Left cardiac atrium (tissue), 4 donors: ENCODE measurements at regions not wholly inside any gene's neighbourhood (a gene's known extent, or its start where the extent isn't known, plus 50 kb on each side); places are given as distances from the start of the nearest gene placed in this dataset.

Experiments used
- ATAC-seq, 2 donors: fragments of 200-7000 bp; cut with Tn5 transposase; one replicate each; pipeline ENCODE4 v1.9.1; 2020; ENCODE audit warnings: mild to moderate bottlenecking in 2 of 2, moderate library complexity in 2 of 2
- DNase-seq: peaks from one replicate; pipeline ENCODE4 v3.0.0-alpha.2; 2020
- intact Hi-C, 2 donors: fragments of 100-400 bp; cut with DNase I; formaldehyde crosslinking; loops; one replicate each; pipeline versions ENCODE4 v1.14.1 to v1.15.1; 2022 to 2023
- donor health status: DM: no; HTN: yes; CAD: no.
- donor health status: DM: no; HTN: yes; CAD: no; lungs with severe emphysema.
- donor health status: DM: yes; HTN: yes; CAD: no.
- donor health status: Dilated cardiomyopathy.

DNA sequence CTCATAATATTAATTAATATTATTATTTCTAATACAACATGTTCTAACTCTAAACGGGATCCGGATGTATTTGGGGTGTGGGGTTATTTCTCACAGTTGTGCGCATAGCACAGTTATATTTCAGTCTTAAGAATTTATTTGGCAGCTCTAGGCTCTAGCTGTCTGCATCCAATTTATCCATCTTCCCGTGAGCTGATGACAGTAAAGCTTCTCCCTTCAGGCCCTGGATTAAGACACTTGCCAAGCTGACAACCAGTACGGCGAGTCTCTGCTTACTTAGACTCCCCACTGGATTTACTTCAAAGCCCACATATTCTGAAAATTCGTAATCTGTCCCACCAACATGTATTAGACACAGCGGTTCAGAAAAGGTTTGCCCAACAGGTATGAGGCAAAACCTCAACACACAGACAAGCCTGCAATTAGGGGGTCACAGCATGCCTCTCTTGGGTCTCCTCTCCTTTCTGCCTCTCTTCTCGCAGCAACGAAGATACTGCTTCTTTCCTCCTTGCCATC, 232.9 kb upstream of the TMTC1 start:
- intact Hi-C loops = no loop called here
- no peak for ATAC-seq

DNA sequence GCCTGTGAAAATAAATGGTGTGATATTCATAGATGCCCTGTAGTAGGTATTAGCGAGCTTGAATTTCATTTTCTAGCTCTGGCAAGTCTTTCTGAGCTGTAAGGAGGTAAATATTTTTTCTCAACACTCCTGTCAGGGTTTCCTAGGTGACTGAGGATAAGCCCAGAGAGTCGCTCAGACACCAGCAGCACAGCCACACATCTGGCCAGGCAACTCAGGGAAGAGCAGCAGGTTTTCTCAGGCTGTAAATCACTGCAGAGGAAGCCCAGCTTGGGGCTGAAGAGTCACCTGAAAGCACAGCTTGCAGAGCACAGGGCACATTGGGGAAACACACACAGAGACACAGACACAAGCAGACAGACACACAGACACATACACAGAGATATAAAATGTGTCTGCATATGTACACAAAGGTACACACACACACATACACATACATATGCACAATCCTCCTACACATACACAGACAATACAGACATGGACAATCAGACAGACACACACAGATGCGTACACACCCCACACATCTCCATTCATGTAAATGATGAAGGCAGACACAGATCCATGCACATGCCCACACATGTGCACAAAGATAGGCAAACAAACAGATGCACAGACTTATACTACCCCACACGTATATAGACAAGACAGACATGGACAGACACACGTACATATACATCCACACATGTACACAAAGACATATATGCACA, 232.0 kb upstream of the TMTC1 start:
- no peak for ATAC-seq
- intact Hi-C loops = no loop called here

More for the DNA sequence above, 232.9 kb upstream of the TMTC1 start:
- no peak for DNase-seq

DNA sequence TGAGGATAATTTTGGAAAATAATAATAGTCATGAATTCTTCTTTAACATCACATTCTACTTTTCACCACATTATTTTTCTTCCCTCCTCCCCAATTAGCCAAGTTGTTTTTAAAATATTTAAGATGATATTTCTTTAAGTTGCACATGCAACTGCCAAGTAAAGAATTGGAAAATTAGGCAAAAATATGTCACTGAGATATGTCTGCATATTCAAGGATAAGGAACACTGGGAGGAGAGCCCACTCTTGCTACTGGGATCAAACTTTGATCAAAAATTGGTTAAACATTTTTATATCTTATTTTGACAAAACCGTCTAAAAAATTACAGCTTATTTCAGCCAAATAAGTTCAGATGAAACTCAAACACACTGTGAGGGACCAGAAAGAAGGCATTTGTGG, 231.2 kb upstream of the TMTC1 start:
- ATAC-seq (no peak), DNase-seq (no peak)

More for the DNA sequence above, 232.0 kb upstream of the TMTC1 start:
- DNase-seq = no peak

DNA sequence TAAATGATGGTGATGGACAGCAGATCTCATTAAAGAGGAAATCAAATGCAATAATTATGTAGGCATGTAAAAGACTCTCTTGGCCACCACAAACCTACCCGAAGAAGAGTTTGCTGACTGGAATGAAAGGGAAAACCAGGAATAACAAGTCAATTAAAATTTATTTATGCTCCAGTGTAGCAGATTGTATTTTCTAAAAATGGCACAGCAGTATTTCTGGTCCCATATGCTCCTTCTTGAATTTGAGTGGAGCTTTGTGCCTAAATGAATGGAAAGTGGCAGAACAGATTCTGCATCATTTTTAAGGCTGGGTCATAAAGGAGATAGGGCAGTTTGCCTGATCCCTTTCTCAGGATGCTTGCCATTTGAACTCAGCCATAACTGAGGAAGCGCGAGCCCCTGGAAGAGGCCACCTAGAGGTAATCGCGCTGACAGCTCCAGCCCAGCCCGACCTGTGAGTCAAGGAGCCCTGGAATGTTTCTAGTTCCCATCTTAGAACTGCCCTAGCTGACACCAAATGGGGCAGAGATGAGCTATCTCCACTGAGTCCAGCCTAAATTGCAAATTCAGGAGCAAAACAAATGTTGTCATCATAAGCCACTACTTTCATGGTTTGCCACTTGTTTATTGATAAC, 229.2 kb upstream of the TMTC1 start:
- DNase-seq (no peak), ATAC-seq (no peak)
- intact Hi-C loops = no loop called here

More for the DNA sequence above, 231.2 kb upstream of the TMTC1 start:
- intact Hi-C loops = no loop called here

DNA sequence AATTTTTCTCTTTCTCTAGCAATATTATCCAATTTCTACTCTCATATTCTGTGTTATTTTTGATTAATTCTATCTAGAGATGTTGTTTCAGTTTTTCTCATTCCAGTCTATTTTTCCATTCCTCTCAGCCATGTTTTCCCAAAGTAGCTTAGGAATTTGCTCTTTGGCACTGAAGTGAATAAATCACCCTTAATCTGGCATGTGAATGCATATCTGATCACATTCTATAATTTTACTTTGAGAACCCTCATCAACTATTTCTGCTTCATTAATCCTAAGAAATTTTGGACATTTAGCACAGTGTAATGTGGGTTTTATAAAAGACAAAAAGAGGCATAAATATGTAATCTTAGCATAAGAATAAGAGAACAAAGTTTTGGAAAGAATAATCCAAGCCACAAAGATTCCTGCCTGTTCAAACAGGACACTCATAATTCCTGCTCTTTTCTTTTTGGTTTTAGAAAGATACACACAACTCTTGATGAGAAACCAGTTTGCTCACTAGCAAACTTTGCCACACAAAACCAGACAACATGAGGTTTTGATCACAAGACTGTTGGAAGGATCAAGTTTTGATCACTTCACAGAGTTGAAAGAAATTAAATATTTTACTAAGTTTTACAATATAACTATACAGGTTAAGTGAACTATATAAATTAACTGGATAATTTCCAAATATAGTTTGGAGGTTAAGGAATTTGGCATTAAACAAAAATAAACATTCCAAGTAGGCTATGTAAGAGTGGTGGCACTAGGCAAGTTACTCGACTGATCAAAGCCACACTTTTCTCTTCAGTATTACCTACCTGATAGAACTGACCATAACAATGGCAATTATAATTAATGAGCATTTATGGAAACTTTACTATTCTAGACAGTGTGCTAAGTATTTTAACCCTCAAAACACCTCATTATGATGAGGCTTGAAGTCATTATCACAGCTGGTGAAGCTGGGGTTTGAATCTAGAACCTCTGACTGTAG, 226.6 kb upstream of the TMTC1 start:
- intact Hi-C loops = no loop called here
- DNase-seq (no peak), ATAC-seq (no peak)

GRCh38 chr12:30006021-30006420, 222.3 kb upstream of the TMTC1 start:
- ATAC-seq (no peak), DNase-seq (no peak)
- intact Hi-C loops = no loop called here

DNA sequence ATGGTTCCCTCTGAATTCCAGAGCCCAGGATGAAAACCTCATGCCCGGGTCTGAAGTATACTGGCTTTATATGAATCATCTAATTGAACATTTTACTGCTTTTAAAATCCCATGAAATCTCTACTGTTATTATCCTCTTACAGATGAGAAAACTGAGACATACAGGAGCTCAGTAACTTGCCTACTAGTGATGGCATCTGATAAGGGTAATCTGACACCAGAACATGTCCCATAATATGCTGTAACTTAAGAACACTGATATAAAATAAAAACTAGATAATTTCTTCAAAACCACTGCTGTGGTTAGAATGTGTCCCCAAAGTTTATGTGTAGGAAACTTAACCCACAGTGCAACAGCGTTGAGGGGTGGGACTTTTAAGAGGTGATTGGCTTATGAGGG, 219.6 kb upstream of the TMTC1 start:
- no peak for ATAC-seq
- DNase-seq = no peak
- intact Hi-C loops = no loop called here

DNA sequence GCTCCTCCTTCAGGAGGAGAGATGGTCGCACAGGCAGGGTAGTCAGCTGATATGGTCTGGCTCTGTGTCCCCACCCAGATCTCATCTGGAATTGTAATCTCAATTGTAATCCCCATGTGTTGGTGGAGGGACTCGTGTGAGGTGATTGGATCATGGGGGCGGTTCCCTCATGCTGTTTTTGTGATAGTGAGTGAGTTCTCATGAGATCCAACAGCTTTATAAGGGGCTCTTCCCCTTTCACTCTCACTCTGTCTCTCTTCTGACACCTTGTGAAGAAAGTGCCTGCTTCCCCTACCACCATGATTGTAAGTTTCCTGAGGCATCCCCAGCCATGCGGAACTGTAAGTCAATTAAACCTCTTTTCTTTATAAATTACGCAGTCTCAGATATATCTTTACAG, 218.9 kb upstream of the TMTC1 start:
- intact Hi-C loops = no loop called here
- ATAC-seq (no peak), DNase-seq (no peak)

DNA sequence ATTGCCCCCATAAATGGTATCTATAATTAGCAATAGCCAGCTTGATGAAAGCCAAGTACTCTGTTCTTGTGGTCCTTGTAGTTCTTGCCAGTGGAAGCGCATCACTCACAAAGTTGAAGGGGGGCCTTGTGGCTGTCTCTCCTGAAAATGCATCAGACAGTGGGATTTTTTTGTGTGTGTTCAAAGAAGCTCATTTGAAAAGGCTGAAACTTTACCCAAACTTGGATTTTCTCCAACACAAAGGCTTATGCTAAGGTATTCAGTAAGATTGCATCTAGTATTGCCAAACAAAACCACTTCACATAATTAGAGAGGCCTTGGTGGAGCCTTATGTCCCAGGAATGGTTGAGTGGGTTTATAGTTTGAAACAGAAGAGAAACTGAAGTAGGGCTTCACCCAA, 216.7 kb upstream of the TMTC1 start:
- ATAC-seq = no peak

DNA sequence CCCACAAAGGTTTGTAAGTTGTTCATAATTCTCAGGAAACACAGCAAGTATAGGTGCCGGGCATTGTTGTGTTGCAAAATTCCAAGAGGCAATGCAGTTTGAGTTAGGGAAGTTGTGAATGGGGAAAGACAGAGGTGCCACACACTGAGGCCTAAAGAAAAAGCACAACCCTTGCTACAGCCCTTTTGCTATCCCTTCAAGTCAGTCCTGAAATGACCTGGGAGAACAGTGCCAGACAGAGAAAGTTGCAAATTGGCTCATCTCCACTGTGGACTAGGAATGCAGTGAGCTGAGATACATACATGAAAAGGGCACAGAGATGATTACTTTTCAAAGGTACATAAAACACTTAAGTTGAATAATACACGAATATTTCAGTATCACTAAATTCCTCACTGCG, 213.3 kb upstream of the TMTC1 start:
- no peak for DNase-seq
- ATAC-seq = no peak

More for the DNA sequence above, 216.7 kb upstream of the TMTC1 start:
- DNase-seq = no peak
- intact Hi-C loops = no loop called here

GRCh38 chr12:29992366-29992765, 208.6 kb upstream of the TMTC1 start:
- ATAC-seq (no peak), DNase-seq (no peak)
- intact Hi-C loops = no loop called here

More for the DNA sequence above, 213.3 kb upstream of the TMTC1 start:
- intact Hi-C loops = no loop called here

DNA sequence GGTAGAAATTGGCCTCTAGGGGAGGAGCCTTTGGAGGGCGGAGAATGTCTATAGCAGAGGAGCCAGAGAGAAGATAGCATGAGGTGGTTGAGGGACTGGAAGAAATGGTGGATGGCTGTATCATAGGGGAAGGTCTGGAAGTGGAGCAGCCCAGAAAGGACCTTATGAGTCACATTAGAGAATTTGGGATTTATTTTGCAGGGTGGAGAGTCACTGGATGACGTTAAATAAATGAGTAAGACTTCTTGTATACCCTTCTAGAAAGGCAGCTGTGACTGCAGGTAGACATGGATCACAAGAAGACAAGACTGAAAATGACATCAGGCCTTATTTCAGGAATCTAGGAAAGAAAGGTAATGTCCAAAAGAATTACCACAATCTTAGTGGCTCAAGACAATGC, 208.2 kb upstream of the TMTC1 start:
- intact Hi-C loops = no loop called here
- DNase-seq (no peak), ATAC-seq (no peak)

GRCh38 chr12:29990971-29991370, 207.2 kb upstream of the TMTC1 start:
- ATAC-seq = no peak
- no peak for DNase-seq
- intact Hi-C loops = no loop called here

- DNase-seq (no peak), ATAC-seq (no peak)
- intact Hi-C loops = no loop called here
These were observed 200.1 kb upstream of the TMTC1 start for GRCh38 chr12:29983851-29984250.

DNA sequence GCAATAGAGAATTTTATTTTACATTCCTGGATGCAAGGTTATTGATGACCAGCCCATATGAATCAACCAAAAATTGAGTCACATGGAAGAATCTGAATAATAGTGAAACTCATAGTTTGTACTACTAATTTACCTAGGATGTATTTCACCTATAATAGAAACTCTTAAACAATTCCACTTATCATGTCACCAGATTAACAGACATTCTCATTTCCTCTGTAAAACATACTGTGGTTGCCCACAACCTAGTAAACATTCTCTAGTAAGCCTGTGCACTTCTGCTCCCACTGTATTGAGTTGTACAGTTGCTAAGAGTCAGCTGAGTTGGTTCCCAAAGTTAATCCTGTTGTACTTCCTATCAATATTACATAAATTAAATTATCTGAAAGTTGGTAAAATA, 196.6 kb upstream of the TMTC1 start:
- intact Hi-C loops = no loop called here
- DNase-seq = no peak
- no peak for ATAC-seq

- ATAC-seq = no peak
- intact Hi-C loops = no loop called here
- no peak for DNase-seq
These were observed 187.7 kb upstream of the TMTC1 start for GRCh38 chr12:29971446-29971845.

DNA sequence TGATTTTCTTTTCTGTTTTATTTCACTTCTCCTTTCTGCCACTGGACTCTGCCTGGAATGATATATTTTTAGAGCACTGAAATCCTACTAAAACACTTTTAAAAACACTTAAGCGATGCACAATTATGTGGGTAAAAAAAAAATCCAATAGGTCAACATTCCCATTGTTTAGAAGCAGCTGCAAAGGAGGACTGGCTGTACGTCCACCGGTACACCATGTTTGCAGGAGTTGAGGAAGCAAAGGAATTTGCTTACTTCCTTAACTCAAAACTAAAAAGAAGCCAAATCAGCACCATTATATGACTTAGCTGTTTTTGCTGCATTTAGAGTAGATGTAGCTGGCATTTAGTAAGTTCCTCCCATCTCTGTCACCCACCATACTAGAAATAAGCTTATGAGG, 186.8 kb upstream of the TMTC1 start:
- ATAC-seq = no peak

DNA sequence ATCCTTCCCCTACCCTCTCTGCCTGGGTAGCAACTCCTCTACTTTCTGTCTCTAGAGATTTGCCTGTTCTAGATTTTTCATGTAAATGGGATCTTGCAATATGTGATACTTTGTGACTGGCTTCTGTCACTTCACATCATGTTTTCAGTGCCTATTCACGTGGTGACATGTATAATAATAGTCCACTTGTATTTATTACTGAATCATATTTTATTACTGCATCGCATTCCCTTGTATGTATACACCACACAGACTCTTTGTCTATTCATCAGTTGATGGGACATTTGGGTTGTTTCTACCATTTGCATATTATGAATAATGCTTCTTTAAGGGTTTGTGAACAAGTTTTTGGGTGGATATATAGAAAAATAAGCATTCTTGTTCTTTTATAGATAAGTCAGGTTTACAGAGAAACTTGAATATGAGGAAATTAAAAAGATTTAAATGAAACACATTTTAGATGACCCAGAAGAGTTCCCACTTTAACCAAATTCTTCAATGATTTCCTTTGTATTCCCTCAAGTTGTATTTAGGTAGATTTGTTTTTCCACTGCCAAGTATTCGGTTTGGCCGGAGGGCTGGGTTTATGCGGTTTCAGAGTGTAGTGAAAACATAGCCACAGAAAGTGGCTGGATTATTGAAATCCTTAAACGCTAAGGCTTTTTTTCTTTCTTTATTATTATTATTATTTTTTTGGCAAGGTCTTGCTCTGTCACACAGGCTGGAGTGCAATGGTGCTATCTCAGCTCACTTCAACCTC, 178.7 kb upstream of the TMTC1 start:
- intact Hi-C loops = no loop called here
- ATAC-seq (no peak), DNase-seq (no peak)

More for the DNA sequence above, 186.8 kb upstream of the TMTC1 start:
- intact Hi-C loops = no loop called here
- DNase-seq = no peak

DNA sequence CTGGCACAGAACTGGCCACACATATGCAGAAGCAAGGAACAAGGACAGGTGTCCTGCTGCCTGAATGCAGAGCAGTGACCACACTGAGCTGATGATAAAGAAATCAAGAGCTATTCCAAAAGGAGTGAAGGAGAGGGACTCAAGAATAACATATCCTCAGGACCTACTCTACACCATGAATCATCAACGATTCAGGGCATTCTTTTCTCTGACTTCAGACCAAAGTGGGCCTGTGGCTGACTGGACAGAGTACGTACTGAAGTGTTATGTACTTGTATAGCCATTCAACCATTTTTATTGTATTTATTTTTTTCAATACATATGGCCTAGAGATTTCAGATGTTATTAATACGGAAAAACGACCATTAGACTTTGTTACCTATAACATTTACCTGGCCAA, 177.5 kb upstream of the TMTC1 start:
- DNase-seq (no peak), ATAC-seq (no peak)
- intact Hi-C loops = no loop called here
